HG02642 (cell line): ENCODE measurements at regions not wholly inside any gene's neighbourhood (a gene's known extent, or its start where the extent isn't known, plus 50 kb on each side); places are given as distances from the start of the nearest gene placed in this dataset.

ENCODE experiments used
- ATAC-seq: cut with Tn5 transposase; IDR thresholded peaks from one replicate; pipeline ENCODE4 v1.9.1; 2021; ENCODE audit warnings: mild to moderate bottlenecking; ENCODE audit not compliant: unreplicated experiment, poor library complexity

GRCh38 chr11:104830508-104830907 lies 67.8 kb downstream of the CASP12 start:
- no peak for ATAC-seq

GRCh38 chr11:104830080-104830479 lies 68.2 kb downstream of the CASP12 start:
- ATAC-seq, result no peak

GRCh38 chr11:104826772-104827171 lies 71.5 kb downstream of the CASP12 start:
- ATAC-seq, result no peak

GRCh38 chr11:104823657-104824056 lies 74.6 kb downstream of the CASP12 start:
- ATAC-seq, result no peak

- no peak for ATAC-seq
Observed at GRCh38 chr11:104820431-104820830, 77.8 kb downstream of the CASP12 start.

GRCh38 chr11:104819603-104820002 lies 78.7 kb downstream of the CASP12 start:
- ATAC-seq, result no peak

- ATAC-seq, result no peak
Observed at GRCh38 chr11:104819107-104819506, 79.2 kb downstream of the CASP12 start.

GRCh38 chr11:104817973-104818372 lies 80.3 kb downstream of the CASP12 start:
- no peak for ATAC-seq

GRCh38 chr11:104813532-104813931 lies 84.7 kb downstream of the CASP12 start:
- ATAC-seq, result no peak

- ATAC-seq, result no peak
Observed at GRCh38 chr11:104812103-104812788, 86.0 kb downstream of the CASP12 start.

- ATAC-seq, result no peak
Observed at GRCh38 chr11:104803776-104804175, 94.5 kb downstream of the CASP12 start.

- ATAC-seq, result peak; percentile 93
Observed at GRCh38 chr11:104799251-104799650, 99.0 kb downstream of the CASP12 start.

- no peak for ATAC-seq
Observed at GRCh38 chr11:104798789-104799188, 99.5 kb downstream of the CASP12 start.

- no peak for ATAC-seq
Observed at GRCh38 chr11:104796301-104796700, 102.0 kb downstream of the CASP12 start.

GRCh38 chr11:104795501-104796213 lies 102.6 kb downstream of the CASP12 start:
- no peak for ATAC-seq

- no peak for ATAC-seq
Observed at GRCh38 chr11:104792861-104793260, 105.4 kb downstream of the CASP12 start.

- ATAC-seq, result no peak
Observed at GRCh38 chr11:104791896-104792295, 106.4 kb downstream of the CASP12 start.

GRCh38 chr11:104784684-104785460 lies 113.4 kb downstream of the CASP12 start:
- ATAC-seq, result no peak

- ATAC-seq, result no peak
Observed at GRCh38 chr11:104783241-104783640, 115.0 kb downstream of the CASP12 start.

GRCh38 chr11:104782377-104782754 lies 115.9 kb downstream of the CASP12 start:
- no peak for ATAC-seq

- ATAC-seq, result no peak
Observed at GRCh38 chr11:104781719-104782376, 116.4 kb downstream of the CASP12 start.
